ENCODE measurements at regions not wholly inside any gene's neighbourhood (a gene's known extent, or its start where the extent isn't known, plus 50 kb on each side); places are given as distances from the start of the nearest gene placed in this dataset.

DNA sequence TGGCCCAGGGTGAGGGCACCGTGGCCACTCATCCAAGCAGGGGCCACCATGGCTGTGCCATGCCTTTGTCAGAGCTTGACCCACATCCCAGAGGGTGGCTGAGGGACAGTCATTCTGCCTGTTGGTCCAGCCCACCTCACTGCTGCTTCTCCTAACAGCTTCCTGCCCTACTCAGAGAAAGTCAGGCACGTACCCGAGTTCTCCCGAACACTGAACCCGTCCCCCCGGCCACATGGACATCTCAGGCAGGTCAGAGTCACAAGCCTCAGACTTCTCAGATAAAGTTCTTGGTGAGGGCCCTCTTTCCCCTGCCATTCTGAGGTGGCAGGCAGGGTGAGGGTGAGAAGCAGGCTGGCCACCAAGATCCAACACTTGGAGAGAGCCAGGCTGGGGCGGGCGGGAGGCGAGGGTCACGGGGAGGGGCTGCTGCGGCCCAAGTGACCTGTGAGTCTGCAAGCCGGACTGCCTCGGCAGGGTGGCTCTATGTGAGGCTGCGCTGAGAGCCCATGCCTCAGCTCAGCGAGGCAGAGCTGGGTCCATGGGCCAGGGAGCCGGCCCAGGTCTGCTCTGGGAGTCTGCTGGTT is 317.8 kb downstream of the TMEM121 start:
- TF ChIP-seq, protein P1, sequence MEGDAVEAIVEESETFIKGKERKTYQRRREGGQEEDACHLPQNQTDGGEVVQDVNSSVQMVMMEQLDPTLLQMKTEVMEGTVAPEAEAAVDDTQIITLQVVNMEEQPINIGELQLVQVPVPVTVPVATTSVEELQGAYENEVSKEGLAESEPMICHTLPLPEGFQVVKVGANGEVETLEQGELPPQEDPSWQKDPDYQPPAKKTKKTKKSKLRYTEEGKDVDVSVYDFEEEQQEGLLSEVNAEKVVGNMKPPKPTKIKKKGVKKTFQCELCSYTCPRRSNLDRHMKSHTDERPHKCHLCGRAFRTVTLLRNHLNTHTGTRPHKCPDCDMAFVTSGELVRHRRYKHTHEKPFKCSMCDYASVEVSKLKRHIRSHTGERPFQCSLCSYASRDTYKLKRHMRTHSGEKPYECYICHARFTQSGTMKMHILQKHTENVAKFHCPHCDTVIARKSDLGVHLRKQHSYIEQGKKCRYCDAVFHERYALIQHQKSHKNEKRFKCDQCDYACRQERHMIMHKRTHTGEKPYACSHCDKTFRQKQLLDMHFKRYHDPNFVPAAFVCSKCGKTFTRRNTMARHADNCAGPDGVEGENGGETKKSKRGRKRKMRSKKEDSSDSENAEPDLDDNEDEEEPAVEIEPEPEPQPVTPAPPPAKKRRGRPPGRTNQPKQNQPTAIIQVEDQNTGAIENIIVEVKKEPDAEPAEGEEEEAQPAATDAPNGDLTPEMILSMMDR (IDR thresholded peaks at IDR 0.05) = no peak
- peaks cover 30% of the 10 kb centered on the region for H3K9me3 Mint-ChIP-seq (ENCODE audit: unreplicated experiment)
- H3K36me3 Mint-ChIP-seq (ENCODE audit: unreplicated experiment) = peaks cover 2% of the 10 kb centered on the region

DNA sequence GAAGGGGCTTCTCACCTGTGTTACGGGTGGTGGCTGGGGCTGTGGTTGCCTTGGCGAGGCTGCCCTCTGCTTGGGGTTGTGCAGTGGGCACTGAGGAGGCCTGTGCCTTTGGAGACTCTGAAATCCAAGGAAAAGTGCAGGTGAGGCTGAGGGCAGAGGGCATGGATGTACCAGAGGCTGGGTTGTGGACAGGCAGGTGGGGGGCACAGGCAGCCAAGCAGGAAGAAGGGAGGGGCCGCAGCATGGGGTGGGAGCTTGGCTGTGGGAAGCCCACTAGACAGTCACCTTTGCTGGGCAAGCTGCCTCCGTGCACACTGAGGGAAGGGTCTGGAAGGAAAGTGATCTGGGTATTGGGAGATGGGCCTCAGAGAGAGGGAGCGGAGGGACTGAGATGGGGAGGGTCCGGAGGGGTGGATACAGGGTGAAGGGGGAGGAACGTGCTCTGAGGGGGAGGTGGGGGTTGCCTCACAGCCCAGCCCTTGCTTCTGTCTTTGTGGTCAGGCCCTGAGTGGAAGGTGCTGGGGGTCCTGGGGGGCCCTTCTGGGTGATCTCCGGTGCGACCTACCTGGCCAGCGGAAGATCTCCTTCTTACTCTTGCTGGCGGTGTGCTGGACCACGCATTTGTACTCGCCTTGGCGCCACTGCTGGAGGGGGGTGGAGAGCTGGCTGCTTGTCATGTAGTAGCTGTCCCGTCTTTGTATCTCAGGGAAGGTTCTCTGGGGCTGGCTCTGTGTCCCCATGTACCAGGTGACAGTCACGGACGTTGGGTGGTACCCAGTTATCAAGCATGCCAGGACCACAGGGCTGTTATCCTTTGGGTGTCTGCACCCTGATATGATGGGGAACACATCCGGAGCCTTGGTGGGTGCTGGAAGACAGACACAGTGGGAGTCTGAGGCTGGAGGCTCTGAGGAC is 318.7 kb downstream of the TMEM121 start:
- no peak for DNase-seq (ENCODE audit: extremely low spot score, unreplicated experiment)
- Mint-ChIP-seq H3K9me3 (ENCODE audit: unreplicated experiment) (peaks cover 30% of the 10 kb centered on the region), H3K27me3 (ENCODE audit: unreplicated experiment) (no peaks in the 10 kb centered on the region), H3K27ac (ENCODE audit: unreplicated experiment) (no peak overlapping the region), H3K36me3 (ENCODE audit: unreplicated experiment) (peaks cover 2% of the 10 kb centered on the region), H3K4me3 (ENCODE audit: unreplicated experiment) (no peak overlapping the region), H3K4me1 (ENCODE audit: unreplicated experiment) (no peaks in the 10 kb centered on the region)
- TF ChIP-seq, protein P1 (IDR thresholded peaks at IDR 0.05) = no peak

More for the DNA sequence above, 317.8 kb downstream of the TMEM121 start:
- H3K27me3 Mint-ChIP-seq (ENCODE audit: unreplicated experiment) = no peaks in the 10 kb centered on the region
- DNase-seq (ENCODE audit: extremely low spot score, unreplicated experiment) = no peak
- no peak overlapping the region for H3K27ac Mint-ChIP-seq (ENCODE audit: unreplicated experiment)
- H3K4me1 Mint-ChIP-seq (ENCODE audit: unreplicated experiment) = no peaks in the 10 kb centered on the region
- no peak overlapping the region for H3K4me3 Mint-ChIP-seq (ENCODE audit: unreplicated experiment)

DNA sequence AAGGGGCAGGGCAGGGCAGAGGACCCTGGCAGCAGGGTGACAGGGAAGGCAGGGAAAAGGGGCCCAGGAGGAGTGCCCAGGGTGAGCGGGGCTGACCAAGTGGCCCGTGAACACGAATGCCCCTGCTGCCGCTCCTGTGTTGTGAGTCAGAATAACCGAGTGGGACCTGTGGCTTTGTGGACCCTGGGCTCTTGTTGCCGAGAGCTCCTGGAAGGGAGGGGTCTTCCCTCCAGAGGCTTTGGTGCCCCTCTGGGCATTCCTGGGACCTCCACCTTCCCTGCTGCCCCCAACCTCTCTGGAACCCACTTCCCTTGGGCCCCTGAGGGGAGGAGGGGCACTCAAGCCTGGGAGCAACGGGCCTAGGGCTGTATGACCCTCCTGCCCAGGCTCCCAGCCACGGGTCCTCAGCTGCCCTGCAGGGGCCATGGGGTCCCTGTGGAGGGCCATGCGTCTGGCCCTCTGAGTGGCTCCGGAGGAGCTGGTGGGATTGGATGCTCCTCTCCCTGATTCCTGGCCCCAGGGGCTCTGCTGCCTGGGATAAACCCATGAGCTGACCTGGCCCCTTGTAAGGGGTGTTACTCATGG is 319.4 kb downstream of the TMEM121 start:
- TF ChIP-seq, protein P1 (IDR thresholded peaks at IDR 0.05) = no peak
- no peaks in the 10 kb centered on the region for H3K4me1 Mint-ChIP-seq (ENCODE audit: unreplicated experiment)
- no peak overlapping the region for H3K4me3 Mint-ChIP-seq (ENCODE audit: unreplicated experiment)
- peaks cover 30% of the 10 kb centered on the region for H3K9me3 Mint-ChIP-seq (ENCODE audit: unreplicated experiment)
- H3K36me3 Mint-ChIP-seq (ENCODE audit: unreplicated experiment) = peaks cover 2% of the 10 kb centered on the region
- no peak for DNase-seq (ENCODE audit: extremely low spot score, unreplicated experiment)
- no peaks in the 10 kb centered on the region for H3K27me3 Mint-ChIP-seq (ENCODE audit: unreplicated experiment)
- H3K27ac Mint-ChIP-seq (ENCODE audit: unreplicated experiment) = no peak overlapping the region

DNA sequence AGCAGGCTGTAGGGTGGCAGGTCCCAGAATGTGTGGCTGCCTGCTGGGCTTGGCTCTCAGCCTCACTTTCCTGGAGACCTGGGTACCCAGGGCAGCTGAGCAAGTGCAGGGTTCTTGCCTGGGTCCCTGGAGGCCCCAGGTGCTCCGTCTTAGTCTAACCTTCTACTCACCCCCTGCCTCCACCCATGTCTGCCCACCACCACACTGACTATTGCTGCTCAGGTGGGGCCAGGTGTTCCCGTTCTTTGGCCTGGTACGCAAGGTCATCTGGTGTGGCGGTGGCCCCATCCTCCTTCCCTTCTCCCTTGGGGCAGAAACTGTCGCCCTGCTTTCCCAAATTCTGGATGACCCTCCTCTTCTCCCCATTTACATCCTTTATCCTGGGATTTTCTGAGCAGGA is 319.9 kb downstream of the TMEM121 start:
- no peak for DNase-seq (ENCODE audit: extremely low spot score, unreplicated experiment)
- Mint-ChIP-seq H3K27ac (ENCODE audit: unreplicated experiment) (no peak overlapping the region), H3K9me3 (ENCODE audit: unreplicated experiment) (peaks cover 30% of the 10 kb centered on the region), H3K27me3 (ENCODE audit: unreplicated experiment) (no peaks in the 10 kb centered on the region), H3K4me3 (ENCODE audit: unreplicated experiment) (no peak overlapping the region), H3K4me1 (ENCODE audit: unreplicated experiment) (no peaks in the 10 kb centered on the region), H3K36me3 (ENCODE audit: unreplicated experiment) (peaks cover 2% of the 10 kb centered on the region)
- TF ChIP-seq, protein P1 (IDR thresholded peaks at IDR 0.05) = no peak

DNA sequence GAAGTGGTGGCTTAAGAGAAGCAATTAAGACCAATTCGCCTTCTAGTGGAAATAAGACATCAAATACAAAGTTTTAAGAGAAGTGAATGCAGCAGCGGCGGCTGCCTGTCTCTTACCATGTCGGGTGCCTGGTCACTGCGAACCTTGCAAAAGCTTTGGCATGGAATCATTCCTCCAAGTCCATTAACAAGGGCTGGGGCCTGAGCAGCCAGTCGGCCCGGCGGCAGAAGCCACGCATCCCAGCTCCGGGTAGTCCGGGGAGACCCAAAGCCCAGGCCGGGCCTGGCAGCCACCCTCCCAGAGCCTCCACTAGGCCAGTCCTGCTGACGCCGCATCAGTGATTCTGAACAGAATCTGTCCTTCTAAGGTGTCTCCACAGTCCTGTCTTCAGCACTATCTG is 321.0 kb downstream of the TMEM121 start:
- H3K4me1 Mint-ChIP-seq (ENCODE audit: unreplicated experiment) = no peaks in the 10 kb centered on the region
- H3K9me3 Mint-ChIP-seq (ENCODE audit: unreplicated experiment) = peaks cover 22% of the 10 kb centered on the region
- H3K27me3 Mint-ChIP-seq (ENCODE audit: unreplicated experiment) = no peaks in the 10 kb centered on the region
- TF ChIP-seq, protein P1 (IDR thresholded peaks at IDR 0.05) = no peak
- no peaks in the 10 kb centered on the region for H3K36me3 Mint-ChIP-seq (ENCODE audit: unreplicated experiment)
- H3K4me3 Mint-ChIP-seq (ENCODE audit: unreplicated experiment) = no peak overlapping the region
- no peak overlapping the region for H3K27ac Mint-ChIP-seq (ENCODE audit: unreplicated experiment)
- no peak for DNase-seq (ENCODE audit: extremely low spot score, unreplicated experiment)

Data from osteocyte (in vitro differentiated cells).